ENCODE measurements at regions not wholly inside any gene's neighbourhood (a gene's known extent, or its start where the extent isn't known, plus 50 kb on each side); places are given as distances from the start of the nearest gene placed in this dataset.
"Not testable (repeated sequence)": the region's sequence is repeated elsewhere in the genome, so short reads cannot be mapped to it uniquely, and the experiment has no call there.

DNA sequence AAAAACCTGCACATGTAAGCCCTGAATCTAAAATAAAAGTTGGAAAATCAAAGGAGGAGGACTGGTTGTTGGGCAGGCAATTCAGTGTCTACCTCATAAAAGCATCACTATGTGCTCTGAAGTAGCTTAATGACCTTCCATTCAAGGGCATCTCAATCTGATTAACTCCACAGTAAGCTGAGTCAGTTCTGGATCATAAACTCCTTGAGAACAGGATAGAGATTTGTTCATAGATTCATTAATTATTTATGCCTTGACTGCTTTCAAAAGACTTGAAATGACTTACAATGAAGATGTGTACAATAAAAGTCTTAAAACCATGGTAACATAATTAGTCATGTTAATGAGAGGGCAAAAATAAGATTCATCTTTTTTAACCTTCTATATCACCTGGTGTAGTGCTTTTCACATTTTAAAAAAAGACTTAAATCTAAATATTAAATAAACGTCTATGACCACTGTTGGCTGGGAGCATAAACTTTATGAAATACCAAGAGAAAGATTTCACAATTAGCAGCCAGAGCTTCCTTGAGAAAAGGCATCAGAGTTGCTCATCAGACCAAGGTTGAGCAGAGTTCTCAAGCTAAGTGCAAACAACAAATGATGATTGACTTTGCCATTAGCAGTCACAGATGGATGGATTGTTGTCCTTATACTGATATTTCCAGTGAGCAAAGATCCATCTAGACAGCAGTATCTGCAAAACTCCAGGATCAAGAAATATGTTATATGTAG lies 237.3 kb upstream of the THUMPD2 start:
- intact Hi-C loops (cut with micrococcal nuclease; ENCODE audit: unreplicated experiment) = no loop called here
- in situ Hi-C loops (cut with MboI) = no loop called here
- Histone ChIP-seq H3K27me3 (replicated peaks in 1 of 2; ENCODE audit: control insufficient read depth in 2 of 2, insufficient read depth in 2 of 2, low read length in 1 of 2) (no peaks in the 10 kb centered on the region), H2AFZ (ENCODE audit: control insufficient read depth, low read depth, low read length) (no peak overlapping the region), H3K9ac (ENCODE audit: control insufficient read depth, insufficient read depth, low read length) (no peak overlapping the region), H3K36me3 (ENCODE audit: control insufficient read depth in 2 of 2, insufficient read depth in 2 of 2, low read length in 1 of 2) (no peaks in the 10 kb centered on the region), H3K79me2 (ENCODE audit: control insufficient read depth, insufficient read depth, low read length) (no peaks in the 10 kb centered on the region), H3K4me1 (ENCODE audit: control insufficient read depth, insufficient read depth, low read length) (no peaks in the 10 kb centered on the region), H3K9me3 (replicated peaks; ENCODE audit: control insufficient read depth, insufficient read depth, low read length) (no peaks in the 10 kb centered on the region; the same call in 2 of the 3 replicates), H3K4me3 (no peak overlapping the region), H3K4me2 (ENCODE audit: control insufficient read depth, insufficient read depth) (no peak overlapping the region), H3K27ac (ENCODE audit: control insufficient read depth, insufficient read depth) (no peak overlapping the region), H4K20me1 (ENCODE audit: control insufficient read depth, insufficient read depth) (no peaks in the 10 kb centered on the region)
- 0% methylated on average over 1 of the region's 1 CpG for WGBS (ENCODE audit: insufficient coverage, insufficient replicate concordance, low lambda C conversion rate, missing lambda C conversion rate)
- ChIA-PET SMC1A (ENCODE audit: uncharacterized antibody, unreplicated experiment) (no interaction called here), POLR2A (no interaction called here), RAD21 (ENCODE audit: unreplicated experiment) (no interaction called here), CTCF (no interaction called here)
- ATAC-seq (no peak), FAIRE-seq (no peak), DNase-seq (ENCODE audit: low read depth, low spot score) (no peak)
- no TSS peak for BruUV-seq (replicated peaks)
- TF ChIP-seq SMAD5 (IDR thresholded peaks at IDR 0.05; ENCODE audit: low read depth) (no peak), ETV6 (conservative IDR thresholded peaks at IDR 0.05 in 1 of 2, IDR thresholded peaks at IDR 0.05 in 1 of 2; ENCODE audit: borderline replicate concordance in 1 of 2, low read depth in 1 of 2) (no peak), CREB1 (IDR thresholded peaks at IDR 0.05; ENCODE audit: low read depth) (no peak), HDAC6 (IDR thresholded peaks at IDR 0.05; ENCODE audit: unreplicated experiment) (no peak), NR2F1 (conservative IDR thresholded peaks at IDR 0.05) (no peak)

DNA sequence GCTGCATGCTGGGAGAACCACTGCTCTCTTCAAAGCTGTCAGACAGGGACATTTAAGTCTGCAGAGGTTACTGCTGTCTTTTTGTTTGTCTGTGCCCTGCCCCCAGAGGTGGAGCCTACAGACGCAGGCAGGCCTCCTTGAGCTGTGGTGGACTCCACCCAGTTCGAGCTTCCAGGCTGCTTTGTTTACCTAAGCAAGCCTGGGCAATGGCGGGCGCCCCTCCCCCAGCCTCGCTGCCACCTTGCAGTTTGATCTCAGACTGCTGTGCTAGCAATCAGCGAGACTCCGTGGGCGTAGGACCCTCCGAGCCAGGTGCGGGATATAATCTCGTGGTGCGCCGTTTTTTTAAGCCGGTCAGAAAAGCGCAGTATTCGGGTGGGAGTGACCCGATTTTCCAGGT lies 234.9 kb upstream of the THUMPD2 start:
- FAIRE-seq; in situ Hi-C loops (cut with MboI); H3K27ac ChIP-seq (ENCODE audit: control insufficient read depth, insufficient read depth); BruUV-seq (replicated peaks); H3K4me2 ChIP-seq (ENCODE audit: control insufficient read depth, insufficient read depth); H3K9ac ChIP-seq (ENCODE audit: control insufficient read depth, insufficient read depth, low read length); H3K4me1 ChIP-seq (ENCODE audit: control insufficient read depth, insufficient read depth, low read length); DNase-seq (ENCODE audit: low read depth, low spot score); H3K9me3 ChIP-seq (replicated peaks; ENCODE audit: control insufficient read depth, insufficient read depth, low read length); CTCF ChIA-PET; RAD21 ChIA-PET (ENCODE audit: unreplicated experiment); POLR2A ChIA-PET; SMC1A ChIA-PET (ENCODE audit: uncharacterized antibody, unreplicated experiment); H3K36me3 ChIP-seq (ENCODE audit: control insufficient read depth in 2 of 2, insufficient read depth in 2 of 2, low read length in 1 of 2); ATAC-seq; H3K4me3 ChIP-seq; H4K20me1 ChIP-seq (ENCODE audit: control insufficient read depth, insufficient read depth); intact Hi-C loops (cut with micrococcal nuclease; ENCODE audit: unreplicated experiment); H2AFZ ChIP-seq (ENCODE audit: control insufficient read depth, low read depth, low read length); H3K79me2 ChIP-seq (ENCODE audit: control insufficient read depth, insufficient read depth, low read length); H3K27me3 ChIP-seq (replicated peaks in 1 of 2; ENCODE audit: control insufficient read depth in 2 of 2, insufficient read depth in 2 of 2, low read length in 1 of 2): not testable (repeated sequence)
- 65% methylated on average over 13 of the region's 17 CpGs for WGBS (ENCODE audit: insufficient coverage, insufficient replicate concordance, low lambda C conversion rate, missing lambda C conversion rate)

Measured in GM12878 (cell line).